ENCODE measurements at regions not wholly inside any gene's neighbourhood (a gene's known extent, or its start where the extent isn't known, plus 50 kb on each side); places are given as distances from the start of the nearest gene placed in this dataset.

- no peak for DNase-seq
- in situ Hi-C loops (cut with HindIII; ENCODE audit: low pct_ligation_motif_present, low pct_unique_long_range_greater_than_20kb, low sequenced_read_pairs) = no loop called here
Measured at GRCh38 chr12:126869644-126870043, 1397.3 kb upstream of the TMEM132C start.

- no peak for DNase-seq
- in situ Hi-C loops (cut with HindIII; ENCODE audit: low pct_ligation_motif_present, low pct_unique_long_range_greater_than_20kb, low sequenced_read_pairs) = no loop called here
Measured at GRCh38 chr12:126873701-126874100, 1393.3 kb upstream of the TMEM132C start.

GRCh38 chr12:126874427-126875026, 1392.4 kb upstream of the TMEM132C start:
- in situ Hi-C loops (cut with HindIII; ENCODE audit: low pct_ligation_motif_present, low pct_unique_long_range_greater_than_20kb, low sequenced_read_pairs) = no loop called here
- peak; percentile 68 for DNase-seq

GRCh38 chr12:126879842-126880241, 1387.1 kb upstream of the TMEM132C start:
- DNase-seq = no peak
- in situ Hi-C loops (cut with HindIII; ENCODE audit: low pct_ligation_motif_present, low pct_unique_long_range_greater_than_20kb, low sequenced_read_pairs) = no loop called here

GRCh38 chr12:126883697-126884096, 1383.3 kb upstream of the TMEM132C start:
- no peak for DNase-seq
- in situ Hi-C loops (cut with HindIII; ENCODE audit: low pct_ligation_motif_present, low pct_unique_long_range_greater_than_20kb, low sequenced_read_pairs) = no loop called here

- no peak for DNase-seq
Measured at GRCh38 chr12:126889501-126889900, 1377.5 kb upstream of the TMEM132C start.

GRCh38 chr12:126890097-126890496, 1376.9 kb upstream of the TMEM132C start:
- no peak for DNase-seq
- in situ Hi-C loops (cut with HindIII; ENCODE audit: low pct_ligation_motif_present, low pct_unique_long_range_greater_than_20kb, low sequenced_read_pairs) = no loop called here

More at GRCh38 chr12:126889501-126889900, 1377.5 kb upstream of the TMEM132C start:
- in situ Hi-C loops (cut with HindIII; ENCODE audit: low pct_ligation_motif_present, low pct_unique_long_range_greater_than_20kb, low sequenced_read_pairs) = no loop called here

GRCh38 chr12:126891789-126892188, 1375.2 kb upstream of the TMEM132C start:
- DNase-seq = no peak
- in situ Hi-C loops (cut with HindIII; ENCODE audit: low pct_ligation_motif_present, low pct_unique_long_range_greater_than_20kb, low sequenced_read_pairs) = no loop called here

GRCh38 chr12:126895951-126896913, 1370.7 kb upstream of the TMEM132C start:
- in situ Hi-C loops (cut with HindIII; ENCODE audit: low pct_ligation_motif_present, low pct_unique_long_range_greater_than_20kb, low sequenced_read_pairs) = no loop called here
- DNase-seq = no peak

GRCh38 chr12:126897102-126897501, 1369.9 kb upstream of the TMEM132C start:
- in situ Hi-C loops (cut with HindIII; ENCODE audit: low pct_ligation_motif_present, low pct_unique_long_range_greater_than_20kb, low sequenced_read_pairs) = no loop called here
- DNase-seq = no peak

- in situ Hi-C loops (cut with HindIII; ENCODE audit: low pct_ligation_motif_present, low pct_unique_long_range_greater_than_20kb, low sequenced_read_pairs) = no loop called here
- DNase-seq = no peak
Measured at GRCh38 chr12:126897778-126898177, 1369.2 kb upstream of the TMEM132C start.

GRCh38 chr12:126898562-126898961, 1368.4 kb upstream of the TMEM132C start:
- in situ Hi-C loops (cut with HindIII; ENCODE audit: low pct_ligation_motif_present, low pct_unique_long_range_greater_than_20kb, low sequenced_read_pairs) = no loop called here
- DNase-seq = no peak

- DNase-seq = no peak
- in situ Hi-C loops (cut with HindIII; ENCODE audit: low pct_ligation_motif_present, low pct_unique_long_range_greater_than_20kb, low sequenced_read_pairs) = no loop called here
Measured at GRCh38 chr12:126899926-126900792, 1366.8 kb upstream of the TMEM132C start.

GRCh38 chr12:126903027-126903876, 1363.7 kb upstream of the TMEM132C start:
- in situ Hi-C loops (cut with HindIII; ENCODE audit: low pct_ligation_motif_present, low pct_unique_long_range_greater_than_20kb, low sequenced_read_pairs) = no loop called here
- no peak for DNase-seq

- in situ Hi-C loops (cut with HindIII; ENCODE audit: low pct_ligation_motif_present, low pct_unique_long_range_greater_than_20kb, low sequenced_read_pairs) = no loop called here
- DNase-seq = no peak
Measured at GRCh38 chr12:126905752-126906151, 1361.2 kb upstream of the TMEM132C start.

- in situ Hi-C loops (cut with HindIII; ENCODE audit: low pct_ligation_motif_present, low pct_unique_long_range_greater_than_20kb, low sequenced_read_pairs) = no loop called here
Measured at GRCh38 chr12:126907900-126908764, 1358.8 kb upstream of the TMEM132C start.

GRCh38 chr12:126908765-126909142, 1358.2 kb upstream of the TMEM132C start:
- in situ Hi-C loops (cut with HindIII; ENCODE audit: low pct_ligation_motif_present, low pct_unique_long_range_greater_than_20kb, low sequenced_read_pairs) = no loop called here
- no peak for DNase-seq

More at GRCh38 chr12:126907900-126908764, 1358.8 kb upstream of the TMEM132C start:
- no peak for DNase-seq

All from ACHN (cell line).